Keratinocyte (primary cell): ENCODE measurements at regions not wholly inside any gene's neighbourhood (a gene's known extent, or its start where the extent isn't known, plus 50 kb on each side); places are given as distances from the start of the nearest gene placed in this dataset.

ENCODE experiments used
- EZH2 ChIP-seq: IDR thresholded peaks from one replicate; pipeline ENCODE4 v1.6.1; 2012; ENCODE audit warnings: inconsistent platforms, mild to moderate bottlenecking, low read length, moderate library complexity
- TF ChIP-seq, protein P1 (sequence below), 3 experiments: IDR thresholded peaks in 1 of 3; conservative IDR thresholded peaks in 1 of 3; optimal IDR thresholded peaks in 1 of 3; 2 replicates in 2 of 3; 3 replicates in 1 of 3; pipeline versions ENCODE3 to v1.5.1; 2011; ENCODE audit warnings: low read length in 3 of 3, mild to moderate bottlenecking in 3 of 3, moderate library complexity in 2 of 3, control low read depth in 1 of 3, inconsistent platforms in 1 of 3; ENCODE audit not compliant: insufficient read depth in 2 of 3; ENCODE audit errors: extremely low read depth in 1 of 3

DNA sequence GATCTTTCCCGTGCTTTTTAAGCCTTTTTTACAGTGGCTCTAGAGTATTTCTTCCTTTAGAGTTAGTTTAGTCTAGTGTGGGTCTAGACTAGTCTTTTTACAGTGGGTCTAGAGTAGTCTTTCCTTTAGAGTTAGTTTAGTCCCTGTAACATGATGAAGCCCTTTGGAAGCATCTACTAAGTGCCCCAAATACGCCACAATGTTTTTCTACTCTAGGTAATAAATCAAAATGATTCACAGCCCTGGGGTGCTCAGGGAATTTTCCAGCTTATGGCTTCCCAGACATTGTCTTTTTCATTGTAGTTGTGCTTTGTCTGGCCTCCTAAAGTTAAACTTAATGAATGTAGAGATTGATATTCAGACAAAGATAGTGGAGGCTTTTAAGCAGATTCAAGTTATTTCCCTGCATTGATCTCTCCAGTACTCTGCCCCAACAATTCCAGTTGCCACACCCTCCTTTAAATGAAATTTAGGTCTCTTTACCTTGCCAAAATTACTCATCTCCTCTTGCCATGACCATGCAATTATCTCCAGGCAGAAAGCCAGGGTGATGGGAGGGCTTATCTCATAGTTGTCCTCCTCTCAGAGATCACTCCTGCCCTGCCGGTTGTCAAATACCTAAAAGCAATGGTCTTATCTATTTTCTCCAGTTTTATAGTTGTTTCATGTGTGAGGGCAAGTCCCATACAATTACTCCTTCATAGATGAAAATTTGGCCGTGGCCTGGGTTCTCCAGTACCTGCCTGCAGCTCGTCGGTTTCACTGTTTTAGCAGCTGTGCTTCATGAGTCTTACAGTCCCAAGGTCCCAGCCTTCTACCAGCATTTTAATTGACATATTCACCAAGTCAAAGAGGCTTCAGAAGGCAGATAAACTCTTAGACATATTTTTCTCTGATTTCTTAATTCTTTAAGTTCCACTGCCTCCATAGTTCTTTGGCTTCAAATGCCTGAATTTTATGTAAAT, 794.0 kb upstream of the COX7C start:
- TF ChIP-seq, protein P1, sequence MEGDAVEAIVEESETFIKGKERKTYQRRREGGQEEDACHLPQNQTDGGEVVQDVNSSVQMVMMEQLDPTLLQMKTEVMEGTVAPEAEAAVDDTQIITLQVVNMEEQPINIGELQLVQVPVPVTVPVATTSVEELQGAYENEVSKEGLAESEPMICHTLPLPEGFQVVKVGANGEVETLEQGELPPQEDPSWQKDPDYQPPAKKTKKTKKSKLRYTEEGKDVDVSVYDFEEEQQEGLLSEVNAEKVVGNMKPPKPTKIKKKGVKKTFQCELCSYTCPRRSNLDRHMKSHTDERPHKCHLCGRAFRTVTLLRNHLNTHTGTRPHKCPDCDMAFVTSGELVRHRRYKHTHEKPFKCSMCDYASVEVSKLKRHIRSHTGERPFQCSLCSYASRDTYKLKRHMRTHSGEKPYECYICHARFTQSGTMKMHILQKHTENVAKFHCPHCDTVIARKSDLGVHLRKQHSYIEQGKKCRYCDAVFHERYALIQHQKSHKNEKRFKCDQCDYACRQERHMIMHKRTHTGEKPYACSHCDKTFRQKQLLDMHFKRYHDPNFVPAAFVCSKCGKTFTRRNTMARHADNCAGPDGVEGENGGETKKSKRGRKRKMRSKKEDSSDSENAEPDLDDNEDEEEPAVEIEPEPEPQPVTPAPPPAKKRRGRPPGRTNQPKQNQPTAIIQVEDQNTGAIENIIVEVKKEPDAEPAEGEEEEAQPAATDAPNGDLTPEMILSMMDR (optimal IDR thresholded peaks at IDR 0.05 in 1 of 3, IDR thresholded peaks at IDR 0.05 in 1 of 3, conservative IDR thresholded peaks at IDR 0.05 in 1 of 3; ENCODE audit: extremely low read depth in 1 of 3, insufficient read depth in 2 of 3, low read length in 3 of 3): no peak
- no peak for TF ChIP-seq EZH2
